ENCODE measurements at regions not wholly inside any gene's neighbourhood (a gene's known extent, or its start where the extent isn't known, plus 50 kb on each side); places are given as distances from the start of the nearest gene placed in this dataset.

- Histone ChIP-seq H3K9me3 (no peaks in the 10 kb centered on the region), H3K27me3 (no peaks in the 10 kb centered on the region), H3K27ac (no peak overlapping the region), H3K4me3 (replicated peaks in 1 of 3) (no peak overlapping the region), H3K36me3 (no peaks in the 10 kb centered on the region), H3K4me1 (no peaks in the 10 kb centered on the region)
- no peak for DNase-seq
- no peak for TF ChIP-seq POLR2A (IDR thresholded peaks at IDR 0.05)
- TF ChIP-seq CTCF (IDR thresholded peaks at IDR 0.05) = no peak
- intact Hi-C loops (cut with DNase I) = no loop called here
Observed at GRCh38 chr3:117644203-117644602, 934.6 kb downstream of the TUSC7 start.

GRCh38 chr3:117645561-117646242, 936.1 kb downstream of the TUSC7 start:
- no peaks in the 10 kb centered on the region for H3K9me3 ChIP-seq
- TF ChIP-seq CTCF (IDR thresholded peaks at IDR 0.05) (no peak), POLR2A (IDR thresholded peaks at IDR 0.05) (no peak)
- WGBS, 2 donors = 87 to 90% methylated on average over 4 of the region's 4 CpGs

DNA sequence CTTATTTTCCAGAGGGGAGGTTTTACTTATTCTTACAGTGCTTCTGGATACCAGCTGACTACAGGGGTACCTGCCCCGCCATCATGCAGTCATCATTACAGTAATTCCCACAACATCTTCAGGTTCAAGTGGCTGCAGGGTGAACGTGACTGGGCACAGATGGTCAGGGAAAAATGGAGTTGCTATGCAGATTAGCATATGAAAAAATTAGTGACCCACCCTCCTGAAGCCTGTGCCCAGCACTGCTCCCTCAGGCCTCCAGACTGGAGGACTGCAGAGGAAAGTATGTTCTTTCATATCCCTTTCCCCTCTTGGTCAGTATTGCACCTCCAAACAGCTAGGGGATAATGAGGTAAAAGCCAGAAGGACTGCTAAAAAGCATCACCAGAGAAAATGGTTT, 937.9 kb downstream of the TUSC7 start:
- intact Hi-C loops (cut with DNase I) = no loop called here
- Histone ChIP-seq H3K36me3 (no peaks in the 10 kb centered on the region), H3K4me1 (no peaks in the 10 kb centered on the region), H3K4me3 (replicated peaks in 1 of 3) (no peak overlapping the region), H3K27me3 (no peaks in the 10 kb centered on the region), H3K9me3 (no peaks in the 10 kb centered on the region), H3K27ac (no peak overlapping the region)
- no peak for TF ChIP-seq CTCF (IDR thresholded peaks at IDR 0.05)
- TF ChIP-seq POLR2A (IDR thresholded peaks at IDR 0.05) = no peak
- WGBS, 2 donors = 70 to 79% methylated on average over 2 of the region's 2 CpGs
- no peak for DNase-seq

More at GRCh38 chr3:117645561-117646242, 936.1 kb downstream of the TUSC7 start:
- Histone ChIP-seq H3K27ac (no peak overlapping the region), H3K4me3 (replicated peaks in 1 of 3) (no peak overlapping the region), H3K36me3 (no peaks in the 10 kb centered on the region), H3K27me3 (no peaks in the 10 kb centered on the region), H3K4me1 (no peaks in the 10 kb centered on the region)
- intact Hi-C loops (cut with DNase I) = no loop called here
- DNase-seq = no peak

GRCh38 chr3:117651246-117651645, 941.7 kb downstream of the TUSC7 start:
- no peak for TF ChIP-seq CTCF (IDR thresholded peaks at IDR 0.05)
- no peak for TF ChIP-seq POLR2A (IDR thresholded peaks at IDR 0.05)
- H3K27ac ChIP-seq = no peak overlapping the region
- intact Hi-C loops (cut with DNase I) = no loop called here
- H3K4me3 ChIP-seq (replicated peaks in 1 of 3) = no peak overlapping the region
- H3K4me1 ChIP-seq = no peaks in the 10 kb centered on the region
- 58 to 67% methylated on average over 3 of the region's 3 CpGs for WGBS, 2 donors
- H3K36me3 ChIP-seq = no peaks in the 10 kb centered on the region
- no peaks in the 10 kb centered on the region for H3K9me3 ChIP-seq
- no peaks in the 10 kb centered on the region for H3K27me3 ChIP-seq
- DNase-seq = no peak

DNA sequence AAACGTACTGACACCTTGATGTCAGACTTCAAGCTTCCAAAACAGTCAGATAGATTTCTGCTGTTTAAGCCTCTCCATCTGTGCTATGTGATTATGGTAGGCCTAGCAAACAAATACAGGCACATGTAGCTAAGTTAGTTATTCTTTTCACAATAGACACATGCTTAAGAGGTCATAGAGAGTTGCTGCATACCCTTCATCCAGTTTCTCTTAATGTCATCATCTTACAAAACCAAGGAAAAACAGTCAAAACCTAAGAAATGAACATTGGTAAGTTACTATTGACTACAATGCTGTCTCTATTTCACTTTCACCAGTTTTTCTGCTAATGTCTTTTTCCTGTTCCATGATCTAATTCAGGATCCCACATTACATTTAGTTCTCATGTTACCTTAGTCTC, 946.8 kb downstream of the TUSC7 start:
- no peak for TF ChIP-seq POLR2A (IDR thresholded peaks at IDR 0.05)
- no peak for TF ChIP-seq CTCF (IDR thresholded peaks at IDR 0.05)
- H3K4me3 ChIP-seq (replicated peaks in 1 of 3) = no peak overlapping the region
- H3K27ac ChIP-seq = no peak overlapping the region
- H3K4me1 ChIP-seq = no peaks in the 10 kb centered on the region
- no peaks in the 10 kb centered on the region for H3K9me3 ChIP-seq
- no peaks in the 10 kb centered on the region for H3K27me3 ChIP-seq
- H3K36me3 ChIP-seq = no peaks in the 10 kb centered on the region
- DNase-seq = no peak
- WGBS, 2 donors = 79 to 83% methylated on average over 1 of the region's 1 CpG
- intact Hi-C loops (cut with DNase I) = no loop called here

Measured in thyroid gland (tissue), 4 donors.